CD4-positive, alpha-beta T cell treated with Interleukin-21 for 1 hour (primary cell): ENCODE measurements at regions not wholly inside any gene's neighbourhood (a gene's known extent, or its start where the extent isn't known, plus 50 kb on each side); places are given as distances from the start of the nearest gene placed in this dataset.

Source experiments
- DNase-seq: peaks from one replicate; pipeline ENCODE4 v3.0.0-alpha.2; 2020

GRCh38 chr2:241924069-241924908 is 54.8 kb downstream of the RTP5 start:
- no peak for DNase-seq

GRCh38 chr2:241924909-241925250 is 55.4 kb downstream of the RTP5 start:
- DNase-seq = no peak

GRCh38 chr2:241925277-241925676 is 55.7 kb downstream of the RTP5 start:
- DNase-seq = no peak

- DNase-seq = no peak
These were observed 56.4 kb downstream of the RTP5 start for GRCh38 chr2:241925821-241926441.

GRCh38 chr2:241926541-241927311 is 57.2 kb downstream of the RTP5 start:
- no peak for DNase-seq

GRCh38 chr2:241929551-241930490 is 60.3 kb downstream of the RTP5 start:
- no peak for DNase-seq

- no peak for DNase-seq
These were observed 61.8 kb downstream of the RTP5 start for GRCh38 chr2:241931084-241931975.

- no peak for DNase-seq
These were observed 62.7 kb downstream of the RTP5 start for GRCh38 chr2:241931976-241932898.

GRCh38 chr2:241932899-241933178 is 63.3 kb downstream of the RTP5 start:
- DNase-seq = no peak

GRCh38 chr2:241933179-241933911 is 63.8 kb downstream of the RTP5 start:
- no peak for DNase-seq

- no peak for DNase-seq
These were observed 65.8 kb downstream of the RTP5 start for GRCh38 chr2:241935314-241935713.

- no peak for DNase-seq
These were observed 66.2 kb downstream of the RTP5 start for GRCh38 chr2:241935774-241936173.

- no peak for DNase-seq
These were observed 67.1 kb downstream of the RTP5 start for GRCh38 chr2:241936457-241937133.

GRCh38 chr2:241937297-241937696 is 67.8 kb downstream of the RTP5 start:
- DNase-seq = no peak

GRCh38 chr2:241939541-241939940 is 70.0 kb downstream of the RTP5 start:
- DNase-seq = no peak

GRCh38 chr2:241940329-241940728 is 70.8 kb downstream of the RTP5 start:
- DNase-seq = no peak

- DNase-seq = no peak
These were observed 72.3 kb downstream of the RTP5 start for GRCh38 chr2:241941691-241942301.

- no peak for DNase-seq
These were observed 73.1 kb downstream of the RTP5 start for GRCh38 chr2:241942416-241943208.
